NOMO-1 treated with dmso at 0.1 percent for 144 hours (cell line): ENCODE measurements at regions not wholly inside any gene's neighbourhood (a gene's known extent, or its start where the extent isn't known, plus 50 kb on each side); places are given as distances from the start of the nearest gene placed in this dataset.
"Not testable (repeated sequence)": the region's sequence is repeated elsewhere in the genome, so short reads cannot be mapped to it uniquely, and the experiment has no call there.

ENCODE experiments used
- DNase-seq: peaks from one replicate; lab custom pipeline; 2025; ENCODE audit not compliant: unreplicated experiment; lab: John Stamatoyannopoulos, UW

DNA sequence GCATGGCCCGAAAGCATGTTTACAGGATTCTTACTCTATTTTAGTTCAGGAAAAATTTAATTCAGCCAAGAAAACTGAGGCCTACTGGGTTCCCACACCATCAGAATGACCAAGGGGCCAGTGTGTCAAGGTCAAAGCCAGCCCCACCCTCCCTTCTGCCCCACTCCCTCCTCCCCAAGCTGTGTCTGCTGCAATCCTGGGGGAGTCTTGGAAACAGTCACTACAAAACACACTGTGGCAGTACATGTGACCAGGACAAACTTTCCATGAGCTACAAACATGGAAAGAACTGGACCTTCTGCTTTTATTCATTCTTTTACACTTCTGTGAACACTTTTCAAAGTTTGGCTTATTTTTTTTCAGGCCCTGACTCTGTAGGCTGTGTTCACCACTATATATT lies 1228.8 kb upstream of the TMEM132C start:
- DNase-seq, result no peak

DNA sequence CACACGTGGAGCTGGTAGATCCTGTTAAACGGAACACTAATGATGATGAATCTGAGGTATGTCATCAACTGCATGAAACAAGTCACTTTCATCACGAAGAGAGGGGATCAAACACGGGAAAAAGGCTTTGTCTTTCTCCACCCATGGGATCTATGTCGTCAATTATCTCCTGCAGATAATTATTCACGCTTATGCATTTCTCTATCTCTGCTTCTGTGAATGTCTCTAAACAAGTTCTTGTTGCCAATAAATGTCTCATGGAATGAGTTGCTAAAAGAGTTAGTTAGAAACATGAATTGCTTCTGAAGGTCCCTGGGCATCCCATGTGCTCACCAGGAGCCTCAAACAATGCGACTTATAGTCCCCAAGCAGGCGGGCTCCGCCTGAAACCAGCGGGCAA lies 1228.2 kb upstream of the TMEM132C start:
- no peak for DNase-seq

DNA sequence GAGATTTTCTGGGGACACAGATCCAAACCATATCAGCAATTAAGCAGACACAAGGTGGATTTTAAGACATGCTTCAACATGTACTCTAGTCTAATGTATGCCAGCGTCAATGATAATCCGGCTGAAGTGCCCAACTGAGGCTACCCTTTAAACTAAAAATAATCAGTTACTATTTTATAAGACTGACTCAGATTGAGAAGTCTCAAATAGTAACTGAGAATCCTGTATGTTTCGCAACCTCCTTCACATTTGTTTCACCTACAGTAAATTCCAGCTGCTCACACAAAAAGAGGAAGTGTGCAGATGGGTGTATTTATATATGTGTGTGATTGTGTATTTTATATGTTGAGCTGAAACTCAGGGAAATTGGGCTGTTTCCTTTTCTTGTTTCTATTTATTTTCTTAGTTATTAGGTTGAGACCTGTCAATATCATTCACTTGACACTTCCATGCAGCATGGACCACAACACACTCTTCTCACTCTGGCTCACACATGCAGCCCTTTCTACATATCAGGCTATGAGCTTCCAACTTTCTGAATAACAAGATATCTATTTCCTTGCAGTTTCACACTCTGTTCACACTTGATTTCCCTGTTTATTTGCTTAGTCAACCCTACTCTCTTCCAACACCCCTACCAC lies 1224.9 kb upstream of the TMEM132C start:
- no peak for DNase-seq

DNA sequence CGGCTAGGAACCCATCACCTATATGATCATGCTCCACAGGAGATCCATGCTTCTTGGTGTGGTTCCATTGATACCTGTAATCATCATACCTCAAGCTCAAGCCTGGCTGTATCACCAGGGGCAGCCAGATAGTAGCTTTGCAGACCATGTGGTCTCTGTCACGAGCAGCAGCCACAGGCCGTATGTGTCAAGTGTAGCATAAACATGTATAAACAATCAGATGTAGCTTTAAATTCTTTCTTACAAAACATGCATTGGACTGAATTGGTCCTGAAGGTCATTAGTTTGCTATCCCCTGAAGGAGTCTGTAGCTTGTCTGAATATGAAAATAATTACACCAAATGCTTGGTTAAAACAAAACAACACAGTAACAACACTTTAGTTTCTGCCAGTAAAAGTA lies 1223.2 kb upstream of the TMEM132C start:
- no peak for DNase-seq

DNA sequence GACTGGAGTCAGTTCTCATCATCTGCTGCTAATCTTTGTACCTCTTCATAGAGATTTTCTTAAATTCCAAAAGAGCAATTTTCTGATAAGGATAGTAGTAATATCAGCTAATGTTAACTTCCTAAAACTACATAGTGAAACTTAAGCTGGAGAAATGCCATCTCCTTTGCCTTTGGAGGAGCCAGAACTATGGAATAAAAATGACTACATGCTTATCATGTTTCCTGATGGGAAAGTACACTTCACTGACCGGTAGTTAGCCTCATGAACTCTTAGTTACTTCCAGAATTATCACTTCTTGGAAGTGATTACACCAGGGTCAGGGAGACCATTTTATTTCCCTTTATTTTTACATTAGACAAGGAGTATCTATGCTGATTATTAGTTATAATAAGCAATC lies 1222.1 kb upstream of the TMEM132C start:
- no peak for DNase-seq

DNA sequence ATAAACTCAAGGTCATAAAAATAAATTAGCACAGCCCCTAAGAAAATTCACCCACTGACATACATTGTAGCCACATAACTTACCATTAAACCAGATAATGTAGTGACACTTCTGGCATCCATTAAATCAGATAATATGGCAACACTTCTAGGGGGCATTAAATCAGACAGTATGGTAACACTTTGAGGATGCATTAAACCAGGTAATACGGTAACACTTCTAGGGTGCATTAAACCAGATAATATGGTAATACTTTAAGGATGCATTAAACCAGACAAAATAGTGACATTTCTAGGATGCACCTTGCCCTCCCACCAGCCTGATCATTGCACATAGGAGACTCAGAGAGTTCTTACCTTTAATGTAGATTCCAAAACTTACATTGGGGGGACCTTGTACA lies 1220.5 kb upstream of the TMEM132C start:
- DNase-seq, result no peak

DNA sequence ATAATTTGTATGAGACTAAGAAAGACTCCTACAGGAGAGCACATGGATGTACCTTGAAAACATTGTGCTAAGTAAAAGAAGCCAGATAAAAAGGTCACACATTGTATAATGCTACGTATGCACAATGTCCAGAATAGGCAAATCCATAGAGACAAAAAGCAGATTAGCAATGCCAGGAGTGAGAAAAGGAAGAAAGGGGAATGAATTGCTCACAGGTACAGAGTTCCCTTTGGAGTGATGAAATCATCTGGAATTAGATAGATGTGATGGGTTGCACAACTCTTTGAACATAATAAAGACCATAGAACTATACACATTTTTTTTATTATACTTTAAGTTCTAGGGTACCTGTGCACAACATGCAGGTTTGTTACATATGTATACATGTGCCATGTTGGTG lies 1218.9 kb upstream of the TMEM132C start:
- DNase-seq, result no peak

DNA sequence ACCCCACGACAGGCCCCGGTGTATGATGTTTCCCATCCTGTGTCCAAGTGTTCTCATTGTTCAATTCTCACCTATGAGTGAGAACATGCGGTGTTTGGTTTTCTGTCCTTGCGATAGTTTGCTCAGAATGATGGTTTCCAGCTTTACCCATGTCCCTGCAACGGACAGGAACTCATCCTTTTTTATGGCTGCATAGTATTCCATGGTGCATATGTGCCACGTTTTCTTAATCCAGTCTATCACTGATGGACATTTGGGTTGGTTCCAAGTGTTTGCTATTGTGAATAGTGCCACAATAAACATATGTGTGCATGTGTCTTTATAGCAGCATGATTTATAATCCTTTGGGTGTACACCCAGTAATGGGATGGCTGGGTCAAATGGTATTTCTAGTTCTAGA lies 1218.4 kb upstream of the TMEM132C start:
- DNase-seq, result not testable (repeated sequence)

DNA sequence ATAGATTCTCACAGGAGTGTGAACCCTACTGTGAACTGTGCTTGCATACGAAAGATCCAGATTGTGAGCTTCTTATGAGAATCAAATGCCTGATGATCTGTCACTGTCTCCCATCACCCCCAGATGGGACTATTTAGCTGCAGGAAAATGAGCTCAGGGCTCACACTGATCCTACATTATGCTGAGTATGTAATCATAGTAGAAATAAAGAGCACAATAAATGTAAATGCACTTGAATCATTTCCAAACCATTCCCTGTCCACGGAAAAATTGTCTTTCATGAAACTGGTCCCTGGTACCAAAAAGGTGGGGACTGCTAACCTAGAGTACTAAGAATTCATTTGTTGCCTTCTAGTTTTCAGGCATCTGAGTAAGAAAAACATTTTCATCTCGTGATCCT lies 1215.8 kb upstream of the TMEM132C start:
- no peak for DNase-seq

DNA sequence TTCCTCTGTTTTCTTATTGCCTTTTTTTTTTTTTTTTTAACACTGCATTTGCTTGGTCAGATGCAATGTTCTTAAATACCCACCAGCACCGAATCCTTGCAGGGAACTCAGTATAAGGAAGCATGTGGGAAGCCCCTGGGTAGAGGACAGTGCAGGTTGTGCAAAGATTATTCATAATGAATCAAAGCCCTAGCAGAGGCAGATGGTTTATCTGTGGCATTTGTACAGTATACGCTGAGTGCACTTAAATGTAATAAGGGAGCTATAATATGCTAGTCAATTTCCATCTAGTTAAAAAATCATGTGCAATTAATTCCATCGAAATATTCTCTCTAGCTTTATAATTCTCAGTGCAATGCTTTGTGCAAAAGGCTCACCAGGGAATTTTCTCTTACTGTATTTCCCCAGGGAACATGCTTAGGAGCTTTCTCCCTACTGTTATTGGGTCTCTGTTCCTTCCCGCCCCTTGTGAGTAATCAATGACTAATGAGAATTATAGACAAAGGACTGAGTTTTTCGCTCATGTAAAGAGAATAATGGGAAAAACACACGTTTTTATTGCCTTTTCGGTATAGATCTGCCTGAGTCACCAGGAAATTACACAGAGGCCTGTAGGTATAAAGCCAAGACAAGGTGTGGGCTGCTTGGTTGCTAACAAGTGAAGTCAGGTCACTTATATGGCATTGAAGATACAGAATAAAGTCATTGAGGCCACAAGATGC lies 1214.3 kb upstream of the TMEM132C start:
- DNase-seq, result no peak

DNA sequence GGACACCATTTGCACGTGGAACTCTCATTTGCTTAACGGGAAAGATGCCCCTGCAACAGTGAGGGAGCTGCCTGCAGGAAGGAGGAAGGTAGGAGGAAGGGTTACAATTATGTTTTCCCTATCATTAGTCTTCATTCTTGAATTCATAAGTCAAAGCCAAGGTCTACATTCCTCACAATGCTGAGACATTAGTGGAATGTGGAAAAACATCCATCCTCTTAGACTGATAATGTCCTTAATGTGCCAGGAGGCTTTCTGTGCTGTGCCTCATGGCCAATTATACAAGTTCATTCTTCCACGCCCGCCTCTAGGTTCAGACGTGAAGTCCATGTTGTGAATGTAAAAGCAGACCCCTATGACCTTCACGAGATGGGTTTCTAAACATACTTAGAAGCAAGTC lies 1212.4 kb upstream of the TMEM132C start:
- no peak for DNase-seq

DNA sequence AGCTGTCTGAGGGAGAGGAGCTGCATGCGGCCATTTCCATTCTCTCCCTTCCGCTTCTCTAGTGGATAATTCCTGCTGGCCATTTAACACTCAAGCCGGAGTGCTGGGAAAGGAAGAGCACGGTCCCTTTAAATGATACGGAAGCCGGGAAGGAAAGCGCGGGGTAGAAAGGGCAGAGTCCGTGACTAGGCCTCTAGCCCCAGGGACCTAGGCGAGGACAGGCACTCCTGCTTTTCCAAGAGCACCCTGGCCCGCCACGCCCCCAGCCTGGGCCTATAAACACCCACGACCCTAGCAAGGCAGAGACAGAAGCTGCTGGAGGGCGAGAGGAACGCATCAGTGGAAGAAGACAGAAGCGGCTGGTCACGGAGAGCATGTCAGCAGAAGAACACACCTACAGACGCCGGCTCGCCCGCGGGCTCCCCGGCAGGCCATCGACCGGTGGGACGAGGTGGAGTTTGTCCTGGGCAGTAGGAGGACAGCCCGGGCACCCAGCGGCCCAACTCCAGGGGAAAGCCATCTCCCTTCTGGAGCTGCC lies 1206.6 kb upstream of the TMEM132C start:
- no peak for DNase-seq

DNA sequence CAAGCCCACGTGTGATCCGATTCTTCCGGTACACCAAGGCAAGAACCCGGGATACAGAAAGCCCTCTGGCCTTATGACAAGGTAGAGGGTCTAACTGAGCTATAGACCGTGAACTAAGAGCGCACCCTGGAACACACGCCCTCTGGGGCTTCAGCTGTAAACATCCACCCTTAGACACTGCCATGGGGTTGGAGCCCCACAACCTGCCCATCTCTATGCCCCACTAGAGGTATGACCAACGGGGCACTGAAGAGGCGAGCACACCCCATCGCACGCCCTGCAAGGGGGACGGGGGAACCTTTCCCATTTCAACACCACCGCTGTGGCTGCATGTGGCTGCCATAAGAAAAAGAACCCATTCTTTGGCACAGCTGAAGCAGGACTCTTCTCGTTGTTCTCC lies 1206.0 kb upstream of the TMEM132C start:
- no peak for DNase-seq

DNA sequence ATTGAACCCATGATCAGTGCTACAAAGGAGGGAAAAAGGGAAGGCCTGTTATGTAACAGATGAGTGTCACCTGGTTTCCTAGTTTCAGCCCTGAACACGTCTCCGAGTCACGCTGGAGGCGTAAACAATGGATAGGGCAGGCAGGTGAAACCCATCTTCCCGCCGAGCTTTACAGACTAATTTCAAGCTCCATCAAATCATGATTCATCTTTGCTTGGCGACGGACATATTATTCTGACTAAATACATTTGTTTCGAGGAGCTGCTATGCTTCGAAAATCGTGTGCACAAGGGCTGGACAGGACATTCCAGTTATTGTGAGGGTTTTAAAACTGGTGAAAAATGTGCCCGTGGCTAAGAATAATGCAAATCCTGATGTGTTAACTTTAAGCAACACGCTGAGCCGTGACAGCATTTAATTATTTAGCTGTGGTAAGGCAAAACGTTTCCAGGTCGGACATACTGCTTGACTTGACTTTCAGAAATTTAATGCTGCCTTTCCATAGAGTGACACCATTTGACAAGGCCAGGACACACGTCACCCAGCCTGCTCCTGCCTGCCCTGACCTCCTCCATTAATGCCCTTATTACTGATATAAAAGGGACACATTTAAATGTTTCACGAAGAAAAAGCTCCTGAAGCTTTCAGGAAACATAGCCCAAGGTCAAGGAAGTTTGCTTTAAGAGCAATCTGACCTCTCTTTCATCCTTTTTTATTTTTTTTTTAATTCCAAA lies 1203.5 kb upstream of the TMEM132C start:
- no peak for DNase-seq

DNA sequence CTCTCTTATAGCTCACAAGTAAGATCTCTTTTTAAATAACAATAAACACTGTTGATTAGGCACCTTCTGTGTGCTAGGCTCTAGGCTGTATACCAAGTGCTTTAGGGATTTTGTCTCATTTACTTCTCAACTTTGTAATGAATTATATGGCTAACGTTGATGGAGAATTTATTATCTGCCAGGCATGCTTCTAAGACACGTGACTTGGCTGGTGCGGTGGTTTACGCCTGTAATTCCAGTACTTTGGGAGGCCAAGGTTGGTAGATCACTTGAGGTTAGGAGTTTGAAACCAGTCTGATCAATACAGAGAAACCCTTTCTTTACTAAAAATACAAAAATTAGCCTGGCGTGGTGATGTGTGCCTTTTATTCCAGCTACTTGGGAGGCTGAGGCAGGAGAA lies 1202.8 kb upstream of the TMEM132C start:
- no peak for DNase-seq

DNA sequence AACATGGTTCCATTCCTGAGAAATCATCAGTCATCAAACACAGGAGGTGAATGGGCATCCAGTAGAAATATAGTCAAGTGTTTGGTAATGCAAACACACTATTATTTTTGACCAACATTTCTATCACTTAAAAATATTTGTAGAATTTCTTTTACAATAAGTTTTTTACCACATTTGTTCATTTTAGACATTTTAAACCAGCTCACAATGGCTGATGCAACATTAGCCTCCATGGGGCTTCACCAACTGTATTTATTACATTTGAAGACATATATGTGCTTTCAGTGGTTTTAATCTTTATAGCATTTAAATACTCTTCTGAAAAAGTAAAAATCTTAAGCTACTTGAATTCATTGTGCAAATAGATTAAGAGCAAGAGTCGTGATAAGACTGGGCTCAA lies 1201.4 kb upstream of the TMEM132C start:
- no peak for DNase-seq

DNA sequence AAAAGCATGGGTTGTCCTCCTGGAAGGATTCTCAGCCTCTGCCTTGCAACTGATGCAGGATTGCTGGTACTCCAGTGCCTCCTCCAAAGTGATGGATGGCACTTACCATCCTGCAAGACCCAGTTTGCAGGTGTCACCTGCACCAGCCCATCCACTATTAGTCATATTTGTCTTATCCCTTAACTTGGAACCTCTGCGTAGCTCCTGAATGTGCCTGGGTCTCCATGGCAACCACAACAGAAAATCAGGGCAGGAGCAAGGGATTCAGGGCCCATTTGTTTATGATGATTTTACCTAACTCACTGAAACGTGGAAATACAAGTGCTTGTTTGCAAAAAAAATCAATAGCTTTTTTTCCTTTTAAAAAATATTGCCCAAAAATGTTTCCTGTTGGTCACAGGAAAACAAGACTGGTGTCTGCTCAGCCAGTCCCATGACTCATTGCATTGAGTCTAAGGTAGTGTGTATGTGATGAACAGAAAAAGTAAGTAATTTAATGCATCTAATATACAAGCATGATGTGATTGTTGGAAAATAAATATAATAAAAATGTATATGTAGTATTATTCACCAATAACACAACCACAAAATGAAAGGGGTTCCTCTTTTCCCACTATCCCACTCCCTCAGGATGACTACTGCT lies 1196.3 kb upstream of the TMEM132C start:
- no peak for DNase-seq

DNA sequence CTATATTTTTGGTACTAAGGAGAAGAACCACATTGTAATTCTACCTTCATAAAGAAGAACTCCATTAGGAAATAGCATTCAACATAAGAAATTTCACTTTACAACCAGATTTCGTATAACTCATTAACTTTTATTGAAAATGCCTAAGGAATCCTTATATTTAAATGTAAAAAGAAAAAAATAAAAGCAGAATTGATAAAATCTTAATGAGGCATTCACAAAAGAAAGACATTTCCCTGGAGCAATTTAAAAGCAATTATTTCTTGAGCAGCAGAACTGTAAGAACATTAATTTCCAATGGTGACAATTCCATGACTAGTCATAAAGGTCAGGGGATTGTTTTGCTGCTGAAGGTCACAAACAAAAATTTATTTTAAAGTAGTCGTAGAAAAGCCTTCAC lies 1192.8 kb upstream of the TMEM132C start:
- DNase-seq, result no peak

DNA sequence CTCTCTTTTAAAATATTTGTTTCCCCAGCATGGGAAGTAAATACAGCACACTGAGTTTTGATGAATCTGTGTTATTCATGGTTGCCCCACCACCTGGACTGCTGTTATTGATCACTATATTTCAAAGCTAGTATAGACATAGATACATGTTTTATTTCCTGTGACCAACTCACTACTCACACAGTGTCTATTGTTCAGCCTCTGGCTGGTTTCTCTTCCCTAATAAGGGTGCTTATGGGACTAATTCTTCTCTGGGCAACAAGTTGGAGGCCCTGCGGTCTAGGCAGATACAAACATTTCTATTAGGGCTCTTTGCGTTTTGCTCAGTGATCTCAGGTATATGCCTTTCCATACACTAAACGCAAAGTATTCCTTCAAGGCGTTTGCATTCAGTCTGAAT lies 1191.0 kb upstream of the TMEM132C start:
- no peak for DNase-seq

DNA sequence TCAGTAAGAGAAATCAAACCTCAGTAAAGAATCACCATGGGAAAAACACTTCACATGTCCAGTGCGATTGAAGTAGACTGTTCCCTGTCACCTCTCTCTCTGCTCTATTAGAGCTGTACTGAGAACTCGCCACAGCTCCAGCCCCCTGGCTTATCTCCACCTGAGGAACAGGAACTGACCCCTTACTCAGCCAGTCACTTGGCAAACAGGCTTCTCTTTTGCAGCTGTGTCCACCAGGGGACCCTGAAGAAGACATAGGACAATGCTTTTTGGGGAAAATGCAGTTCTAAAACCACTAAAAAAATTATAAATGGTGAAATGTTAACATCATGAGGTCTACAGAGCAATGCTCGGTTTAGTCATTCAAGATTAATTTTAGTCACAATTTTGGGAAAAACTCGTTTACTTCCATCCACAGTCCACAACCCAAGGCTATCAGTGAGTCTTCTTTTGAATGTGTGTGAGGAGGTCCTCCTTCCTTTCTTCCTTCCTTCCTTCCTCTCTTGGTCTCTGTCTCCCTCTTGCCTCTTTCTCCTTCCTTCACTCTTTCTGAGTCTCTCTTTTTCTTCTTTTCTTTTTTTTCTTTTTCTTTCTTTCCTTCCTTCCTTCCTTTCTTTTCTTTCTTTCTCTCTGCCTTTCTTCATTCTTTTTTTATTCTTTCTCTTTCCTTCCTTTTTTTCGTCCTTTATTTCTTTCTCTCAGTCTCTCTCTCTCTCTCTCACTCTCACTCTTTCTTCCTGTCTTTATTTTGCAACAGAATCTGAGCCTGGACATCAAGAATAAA lies 1189.5 kb upstream of the TMEM132C start:
- no peak for DNase-seq
